IMR-90 (cell line): ENCODE measurements at regions not wholly inside any gene's neighbourhood (a gene's known extent, or its start where the extent isn't known, plus 50 kb on each side); places are given as distances from the start of the nearest gene placed in this dataset.

ENCODE experiments used
- ATAC-seq: fragments of 200-7000 bp; cut with Tn5 transposase; 2 replicates; pipeline ENCODE4 v1.9.1; 2020; ENCODE audit warnings: low read depth, mild to moderate bottlenecking, moderate library complexity
- BruUV-seq: library from RNA; stranded (reverse); fragments of 400-500 nt; replicated peaks from 2 replicates; lab custom pipeline; 2021; lab: Mats Ljungman, UMichigan
- CTCF ChIA-PET: fragments of 300-600 bp; formaldehyde crosslinking; extraction: SDS; loops from one replicate; lab custom pipeline; 2021; ENCODE audit warnings: antibody characterized with exemption; lab: Yijun Ruan, JAX
- POLR2A ChIA-PET: fragments of 300-600 bp; sonication (Branson Sonifier 250); formaldehyde crosslinking; loops from one replicate; lab custom pipeline; 2022; ENCODE audit warnings: antibody characterized with exemption; ENCODE audit not compliant: unreplicated experiment; lab: Charles Lee
- DNase-seq: peaks from one replicate; pipeline ENCODE4 v3.0.0; 2013
- H2AFZ ChIP-seq: replicated peaks from 2 replicates; pipeline ENCODE3; 2013; ENCODE audit warnings: low read length, mild to moderate bottlenecking; ENCODE audit not compliant: poor library complexity
- H2AK5ac ChIP-seq: 2 replicates; pipeline ENCODE4 v1.6.1; 2013; ENCODE audit warnings: low read depth, low read length, inconsistent platforms
- H2AK9ac ChIP-seq: replicated peaks from 2 replicates; pipeline ENCODE3; 2013; ENCODE audit warnings: mild to moderate bottlenecking, low read depth, low read length, moderate library complexity; ENCODE audit not compliant: poor library complexity
- H2BK120ac ChIP-seq: 2 replicates; pipeline ENCODE4 v1.6.1; 2013; ENCODE audit warnings: low read depth, low read length, inconsistent platforms
- H2BK15ac ChIP-seq: 3 replicates; pipeline ENCODE4 v1.6.1; 2013; ENCODE audit warnings: low read depth, low read length, inconsistent platforms
- H2BK20ac ChIP-seq: 2 replicates; pipeline ENCODE4 v1.6.1; 2013; ENCODE audit warnings: low read depth, mild to moderate bottlenecking, inconsistent platforms, low read length, moderate library complexity
- H2BK5ac ChIP-seq: 2 replicates; pipeline ENCODE4 v1.6.1; 2013; ENCODE audit warnings: mild to moderate bottlenecking, low read depth, low read length, inconsistent platforms; ENCODE audit not compliant: poor library complexity, severe bottlenecking
- H3K14ac ChIP-seq: replicated peaks from 2 replicates; pipeline ENCODE4 v1.6.1; 2013; ENCODE audit warnings: low read depth, low read length, inconsistent platforms
- H3K18ac ChIP-seq: 2 replicates; pipeline ENCODE4 v1.6.1; 2013; ENCODE audit warnings: low read depth, low read length, control low read depth
- H3K23ac ChIP-seq: 2 replicates; pipeline ENCODE4 v1.6.1; 2013; ENCODE audit warnings: low read depth, low read length, inconsistent platforms
- H3K27ac ChIP-seq: 2 replicates; pipeline ENCODE4 v1.5.1; 2013; ENCODE audit warnings: mild to moderate bottlenecking, control low read depth, low read length; ENCODE audit not compliant: insufficient read depth
- H3K27me3 ChIP-seq: 2 replicates; pipeline ENCODE4 v1.6.1; 2013; ENCODE audit warnings: low read length; ENCODE audit not compliant: control insufficient read depth, insufficient read depth
- H3K36me3 ChIP-seq: 2 replicates; pipeline ENCODE4 v1.6.1; 2013; ENCODE audit warnings: low read length, mixed read lengths; ENCODE audit not compliant: control insufficient read depth, insufficient read depth
- H3K4ac ChIP-seq: 2 replicates; pipeline ENCODE4 v1.6.1; 2013; ENCODE audit warnings: low read depth, low read length, inconsistent platforms
- H3K4me1 ChIP-seq: 2 replicates; pipeline ENCODE4 v1.6.1; 2013; ENCODE audit warnings: low read length, mixed read lengths; ENCODE audit not compliant: control insufficient read depth, insufficient read depth
- H3K4me2 ChIP-seq: 2 replicates; pipeline ENCODE4 v1.6.1; 2013; ENCODE audit warnings: low read depth, mild to moderate bottlenecking, control low read depth, low read length, moderate library complexity
- H3K4me3 ChIP-seq: 2 replicates; pipeline ENCODE4 v1.5.1; 2013; ENCODE audit warnings: low read depth, mild to moderate bottlenecking, control low read depth, low read length, moderate library complexity; ENCODE audit not compliant: insufficient read depth
- H3K56ac ChIP-seq: 2 replicates; pipeline ENCODE4 v1.6.1; 2013; ENCODE audit warnings: low read length, inconsistent platforms; ENCODE audit not compliant: insufficient read depth; ENCODE audit errors: extremely low read depth
- H3K79me1 ChIP-seq, 2 experiments: 2 replicates each; pipeline ENCODE4 v1.6.1; 2013; ENCODE audit warnings: low read length in 2 of 2, inconsistent platforms in 1 of 2, low read depth in 1 of 2
- H3K9ac ChIP-seq: 2 replicates; pipeline ENCODE4 v1.6.1; 2013; ENCODE audit warnings: low read depth, low read length, control low read depth
- H3K9me1 ChIP-seq: 2 replicates; pipeline ENCODE4 v1.6.1; 2013; ENCODE audit warnings: low read length, inconsistent platforms; ENCODE audit not compliant: insufficient read depth
- H3K9me3 ChIP-seq: 2 replicates; pipeline ENCODE4 v1.6.1; 2013; ENCODE audit warnings: low read length; ENCODE audit not compliant: control insufficient read depth, insufficient read depth
- H4K20me1 ChIP-seq: 2 replicates; pipeline ENCODE4 v1.6.1; 2013; ENCODE audit warnings: low read length, inconsistent platforms; ENCODE audit not compliant: insufficient read depth
- H4K5ac ChIP-seq: 2 replicates; pipeline ENCODE4 v1.6.1; 2013; ENCODE audit warnings: mild to moderate bottlenecking, low read depth, low read length, control low read depth
- H4K8ac ChIP-seq, 2 experiments: 2 replicates each; pipeline ENCODE4 v1.6.1; 2013; ENCODE audit warnings: low read depth in 2 of 2, low read length in 2 of 2, control low read depth in 1 of 2, inconsistent platforms in 1 of 2
- H4K91ac ChIP-seq: 2 replicates; pipeline ENCODE4 v1.6.1; 2013; ENCODE audit warnings: low read depth, low read length, inconsistent platforms; ENCODE audit not compliant: insufficient read depth
- CEBPB ChIP-seq: IDR thresholded peaks from 2 replicates; pipeline ENCODE4 v1.6.1; 2012; ENCODE audit warnings: low read depth, low read length, improper control_type of control experiment
- CHD1 ChIP-seq: IDR thresholded peaks from 2 replicates; pipeline ENCODE4 v1.6.1; 2012; ENCODE audit warnings: low read depth, low read length, improper control_type of control experiment
- FOS ChIP-seq: fragments of 150-350 bp; IDR thresholded peaks from 2 replicates; pipeline ENCODE4 v1.6.1; 2016; ENCODE audit warnings: low read depth, low read length
- MAFK ChIP-seq: IDR thresholded peaks from 2 replicates; pipeline ENCODE4 v1.6.1; 2012; ENCODE audit warnings: low read depth, low read length, improper control_type of control experiment
- MXI1 ChIP-seq: IDR thresholded peaks from 2 replicates; pipeline ENCODE4 v1.6.1; 2012; ENCODE audit warnings: low read depth, mild to moderate bottlenecking, low read length, moderate library complexity, borderline replicate concordance
- NFE2L2 ChIP-seq: fragments of 150-350 bp; IDR thresholded peaks from 2 replicates; pipeline ENCODE4 v1.6.1; 2016; ENCODE audit warnings: low read depth, mild to moderate bottlenecking, low read length
- POLR2A ChIP-seq: IDR thresholded peaks from 2 replicates; pipeline ENCODE4 v1.6.1; 2012; ENCODE audit warnings: mild to moderate bottlenecking, low read depth, low read length
- RFX5 ChIP-seq: IDR thresholded peaks from 2 replicates; pipeline ENCODE4 v1.8.0; 2012; ENCODE audit warnings: low read depth, mild to moderate bottlenecking, low read length, moderate library complexity
- SMC3 ChIP-seq: fragments of 150-350 bp; IDR thresholded peaks from 2 replicates; pipeline ENCODE4 v1.6.1; 2016; ENCODE audit warnings: low read depth, mild to moderate bottlenecking, antibody characterized with exemption, low read length, moderate library complexity
- WGBS, 2 experiments: methylation state at CpG; one replicate each; pipeline versions ENCODE4 v1.1.5 to v1.1.7; 2013; ENCODE audit warnings: missing lambda C conversion rate in 2 of 2; ENCODE audit not compliant: insufficient read length in 1 of 2; ENCODE audit errors: extremely low coverage in 2 of 2; 5-methylcytosine and 5-hydroxymethylcytosine counted together
- dilution Hi-C: fragments of 300-500 bp; cut with HindIII; formaldehyde crosslinking; loops from one replicate; pipeline ENCODE4 v1.14.3; 2018; ENCODE audit warnings: low sequenced_read_pairs; ENCODE audit not compliant: unreplicated experiment
- in situ Hi-C: fragments of 300-500 bp; cut with MboI; formaldehyde crosslinking; loops from 3 replicates; pipeline ENCODE4 v1.14.3; 2019; ENCODE audit warnings: low sequenced_read_pairs, inconsistent platforms, mixed read lengths
- intact Hi-C: fragments of 100-400 bp; cut with micrococcal nuclease; formaldehyde crosslinking; loops from 2 replicates; pipeline ENCODE4 v1.10.0; 2022
- TF ChIP-seq, protein P1 (sequence below): fragments of 150-350 bp; IDR thresholded peaks from 2 replicates; pipeline ENCODE4 v1.6.1; 2016; ENCODE audit warnings: low read depth, mild to moderate bottlenecking, low read length, moderate library complexity, borderline replicate concordance
- TF ChIP-seq, protein P2 (sequence below): fragments of 150-350 bp; IDR thresholded peaks from 2 replicates; pipeline ENCODE4 v1.6.1; 2017; ENCODE audit warnings: mild to moderate bottlenecking, antibody characterized with exemption, low read length, low read depth

DNA sequence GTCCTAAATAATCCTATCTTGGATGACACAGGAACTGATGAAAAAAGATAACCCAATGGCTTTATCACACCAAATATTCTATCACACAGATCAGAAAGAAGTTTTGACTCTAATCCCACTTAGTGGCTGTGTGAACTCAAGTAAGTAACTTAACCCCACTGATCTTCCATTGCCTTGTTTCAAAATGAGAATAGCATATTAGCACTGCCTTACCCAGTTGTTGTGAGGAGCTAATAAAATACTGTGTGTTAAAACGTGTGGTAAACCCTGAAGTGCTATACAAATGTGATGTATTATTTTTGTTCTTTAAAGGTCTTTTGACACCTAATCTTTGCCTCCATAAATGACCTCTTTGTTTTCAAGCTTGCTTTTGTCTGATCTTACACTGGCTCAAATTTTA lies 60.9 kb upstream of the ARID2 start:
- Histone ChIP-seq H3K14ac (no peak overlapping the region), H2AK9ac (no peak overlapping the region), H3K4ac (no peak overlapping the region), H2AFZ (no peak overlapping the region), H4K8ac (no peak overlapping the region), H3K9me3 (no peaks in the 10 kb centered on the region), H3K36me3 (no peaks in the 10 kb centered on the region), H3K18ac (no peak overlapping the region), H3K27me3 (no peaks in the 10 kb centered on the region), H3K56ac (no peak overlapping the region), H3K9me1 (peaks cover 6% of the 10 kb centered on the region), H4K20me1 (no peaks in the 10 kb centered on the region), H2BK20ac (0 out of 2 replicates have a peak overlapping the region, but pooled peaks have one; percentile 16), H2BK120ac (no peak overlapping the region), H2BK15ac (no peak overlapping the region), H3K27ac (no peak overlapping the region), H4K91ac (no peak overlapping the region), H3K4me1 (peaks cover 4% of the 10 kb centered on the region), H3K4me2 (peak overlapping the region; percentile 76; the same call in 1 of the 2 replicates), H4K5ac (no peak overlapping the region), H3K9ac (no peak overlapping the region), H3K23ac (no peak overlapping the region), H2BK5ac (no peak overlapping the region), H3K79me1 (no peaks in the 10 kb centered on the region), H3K4me3 (no peak overlapping the region), H2AK5ac (no peak overlapping the region)
- ATAC-seq, result no peak
- no peak for DNase-seq
- dilution Hi-C loops (no loop called here), in situ Hi-C loops (no loop called here), intact Hi-C loops (no loop called here)
- TF ChIP-seq SMC3 (no peak), MAFK (no peak), FOS (no peak), POLR2A (no peak), MXI1 (no peak), RFX5 (no peak), NFE2L2 (no peak), CHD1 (no peak), CEBPB (no peak)
- TF ChIP-seq, protein P1, sequence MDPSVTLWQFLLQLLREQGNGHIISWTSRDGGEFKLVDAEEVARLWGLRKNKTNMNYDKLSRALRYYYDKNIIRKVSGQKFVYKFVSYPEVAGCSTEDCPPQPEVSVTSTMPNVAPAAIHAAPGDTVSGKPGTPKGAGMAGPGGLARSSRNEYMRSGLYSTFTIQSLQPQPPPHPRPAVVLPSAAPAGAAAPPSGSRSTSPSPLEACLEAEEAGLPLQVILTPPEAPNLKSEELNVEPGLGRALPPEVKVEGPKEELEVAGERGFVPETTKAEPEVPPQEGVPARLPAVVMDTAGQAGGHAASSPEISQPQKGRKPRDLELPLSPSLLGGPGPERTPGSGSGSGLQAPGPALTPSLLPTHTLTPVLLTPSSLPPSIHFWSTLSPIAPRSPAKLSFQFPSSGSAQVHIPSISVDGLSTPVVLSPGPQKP, result no peak
- TF ChIP-seq, protein P2, sequence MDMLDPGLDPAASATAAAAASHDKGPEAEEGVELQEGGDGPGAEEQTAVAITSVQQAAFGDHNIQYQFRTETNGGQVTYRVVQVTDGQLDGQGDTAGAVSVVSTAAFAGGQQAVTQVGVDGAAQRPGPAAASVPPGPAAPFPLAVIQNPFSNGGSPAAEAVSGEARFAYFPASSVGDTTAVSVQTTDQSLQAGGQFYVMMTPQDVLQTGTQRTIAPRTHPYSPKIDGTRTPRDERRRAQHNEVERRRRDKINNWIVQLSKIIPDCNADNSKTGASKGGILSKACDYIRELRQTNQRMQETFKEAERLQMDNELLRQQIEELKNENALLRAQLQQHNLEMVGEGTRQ, result no peak
- BruUV-seq, result no TSS peak
- ChIA-PET POLR2A (no interaction called here), CTCF (interaction anchor here (0.9 kb wide), 1 partner anchor 125 kb away, joined by 3 read pairs; no protein-coding TSS in a partner anchor)
- WGBS, 2 experiments, result no CpG with 5 or more reads among the region's 1 CpG
